HEK293T (cell line): ENCODE measurements at regions not wholly inside any gene's neighbourhood (a gene's known extent, or its start where the extent isn't known, plus 50 kb on each side); places are given as distances from the start of the nearest gene placed in this dataset.

ENCODE experiments used
- BHLHE40 ChIP-seq: fragments of 450-650 bp; IDR thresholded peaks from 2 replicates; pipeline ENCODE4 v1.6.1; 2016; ENCODE audit warnings: mild to moderate bottlenecking, moderate library complexity, borderline replicate concordance
- CTBP1 ChIP-seq: fragments of 450-650 bp; IDR thresholded peaks from 2 replicates; pipeline ENCODE4 v1.6.1; 2016; ENCODE audit warnings: borderline replicate concordance
- ELF4 ChIP-seq: fragments of 450-650 bp; IDR thresholded peaks from 2 replicates; pipeline ENCODE4 v1.6.1; 2017; ENCODE audit warnings: antibody characterized with exemption
- FOXA1 ChIP-seq: fragments of 450-650 bp; IDR thresholded peaks from 2 replicates; pipeline ENCODE4 v1.6.1; 2016; ENCODE audit warnings: mild to moderate bottlenecking
- FOXK2 ChIP-seq: fragments of 450-650 bp; IDR thresholded peaks from 2 replicates; pipeline ENCODE4 v1.6.1; 2016; ENCODE audit warnings: mild to moderate bottlenecking
- FOXM1 ChIP-seq: fragments of 450-650 bp; IDR thresholded peaks from 2 replicates; pipeline ENCODE4 v1.6.1; 2017; ENCODE audit warnings: mild to moderate bottlenecking, borderline replicate concordance
- LEF1 ChIP-seq: fragments of 450-650 bp; IDR thresholded peaks from 2 replicates; pipeline ENCODE4 v1.6.1; 2017; ENCODE audit warnings: mild to moderate bottlenecking, borderline replicate concordance
- SP1 ChIP-seq: fragments of 450-650 bp; IDR thresholded peaks from 2 replicates; pipeline ENCODE4 v1.6.1; 2017

DNA sequence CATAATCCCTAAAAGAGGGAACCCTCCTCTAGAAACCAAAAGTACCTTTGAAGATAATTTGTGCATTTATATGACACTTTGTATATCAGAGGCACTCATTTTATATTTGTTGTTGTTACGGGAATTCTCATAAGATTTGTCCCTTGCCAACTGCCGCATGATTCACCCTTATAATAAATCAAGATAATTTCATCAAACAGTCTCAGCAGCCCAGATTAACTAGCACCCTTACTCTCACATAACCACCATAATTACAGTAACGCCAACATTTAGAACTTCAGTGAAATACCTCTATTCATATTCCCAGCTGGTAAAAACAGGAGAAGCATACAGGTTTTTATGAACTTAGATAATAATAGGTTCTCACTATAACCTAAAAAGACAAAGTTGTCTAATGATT is 271.9 kb downstream of the LRRC3B start:
- TF ChIP-seq BHLHE40 (no peak), FOXA1 (no peak), ELF4 (no peak), CTBP1 (no peak), FOXM1 (no peak), FOXK2 (no peak), LEF1 (no peak), SP1 (no peak)
